Activated CD4-positive, alpha-beta T cell treated with anti-CD3 and anti-CD28 coated beads for 48 hours (primary cell): ENCODE measurements at regions not wholly inside any gene's neighbourhood (a gene's known extent, or its start where the extent isn't known, plus 50 kb on each side); places are given as distances from the start of the nearest gene placed in this dataset.
"Not testable (repeated sequence)": the region's sequence is repeated elsewhere in the genome, so short reads cannot be mapped to it uniquely, and the experiment has no call there.

Experiments used
- DNase-seq: peaks from one replicate; pipeline ENCODE4 v3.0.0-alpha.2; 2020

DNA sequence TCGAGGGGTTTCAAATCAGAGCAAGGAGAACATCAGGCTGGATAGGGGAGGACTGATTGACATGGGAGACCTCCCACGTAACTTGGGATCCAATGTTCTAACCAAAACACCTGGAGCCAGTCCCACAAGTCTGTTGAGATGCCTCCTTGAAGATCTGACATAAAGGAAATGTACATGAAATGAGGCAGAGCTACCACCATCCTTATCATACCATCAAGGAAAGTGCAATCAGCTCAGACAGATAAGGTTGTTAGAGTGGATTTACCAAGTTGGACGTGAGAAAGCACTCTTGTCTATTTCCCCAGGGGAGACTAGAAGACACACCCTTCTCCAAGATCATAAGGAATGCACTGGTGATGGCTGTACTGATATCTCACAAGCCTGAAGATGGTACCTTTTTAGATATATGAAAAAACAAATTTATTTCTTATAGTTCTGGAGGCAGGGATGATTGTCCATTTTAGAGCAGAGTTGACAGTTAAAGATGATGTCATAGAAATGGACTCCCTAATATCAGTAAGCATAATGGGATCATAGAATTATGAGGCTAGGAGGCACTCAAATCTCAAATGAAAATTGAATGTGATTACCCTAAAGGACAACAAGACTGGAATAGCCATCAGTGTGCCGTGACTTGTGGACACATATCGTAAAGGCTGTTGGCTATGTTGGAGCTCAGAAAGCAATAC is 129.1 kb upstream of the RAB4A start:
- DNase-seq = no peak

DNA sequence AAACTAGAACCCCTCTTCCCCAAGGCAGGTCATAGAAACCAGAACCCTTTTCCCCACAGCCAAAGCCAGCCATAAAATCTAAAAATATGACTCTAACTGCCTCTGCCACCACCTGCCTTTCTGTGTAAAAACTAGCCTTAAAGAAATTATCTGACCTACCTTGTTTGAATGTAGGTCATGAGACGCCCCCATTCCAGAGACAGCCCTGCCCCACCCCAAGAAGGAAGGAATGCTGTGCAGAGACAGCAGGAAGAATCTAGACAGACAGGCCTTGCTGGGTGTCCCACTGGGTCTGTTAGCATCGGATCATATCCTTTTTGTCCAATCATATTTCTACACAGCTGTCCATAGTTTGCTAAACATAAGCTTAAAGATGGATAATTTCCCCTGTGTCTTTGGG is 128.4 kb upstream of the RAB4A start:
- DNase-seq = no peak

DNA sequence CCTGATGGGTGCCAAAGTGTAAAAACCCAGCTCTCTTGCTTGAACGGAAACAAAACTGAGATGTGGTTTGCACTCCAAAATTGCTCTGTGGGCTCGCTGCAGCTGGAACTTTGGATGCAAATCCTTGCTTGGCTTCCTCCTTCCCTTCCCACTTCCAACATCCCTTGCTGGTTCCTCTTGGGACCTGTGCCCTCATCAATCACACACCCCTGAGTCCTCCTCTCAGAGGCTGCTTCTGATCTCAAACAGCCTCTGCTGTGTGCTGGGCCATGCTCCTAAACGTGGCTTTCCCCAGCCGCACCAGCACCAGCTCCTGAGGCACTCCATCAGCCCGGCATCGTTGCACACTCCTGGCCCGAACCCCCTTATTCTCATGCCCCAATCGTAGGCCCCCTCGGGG is 124.3 kb upstream of the RAB4A start:
- DNase-seq = no peak

DNA sequence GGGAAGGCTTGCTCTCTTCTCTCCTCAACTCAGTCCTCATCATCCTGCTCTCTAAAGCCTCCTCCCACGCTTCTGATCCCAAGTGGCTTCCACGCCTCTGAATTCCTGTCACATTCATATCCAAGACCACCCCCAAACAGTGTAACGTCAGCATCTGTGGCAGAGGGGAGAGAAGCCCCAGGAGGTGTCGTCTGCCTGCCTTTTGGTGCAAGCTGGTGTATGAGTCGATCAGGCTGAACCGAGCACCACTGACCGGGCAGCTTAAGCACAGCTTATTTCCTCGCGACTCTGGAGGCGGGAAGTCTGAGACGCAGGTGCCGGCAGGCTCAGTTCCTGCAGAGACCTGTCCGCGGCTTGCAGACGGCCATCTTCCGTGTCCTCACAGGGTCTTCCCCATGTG is 123.8 kb upstream of the RAB4A start:
- no peak for DNase-seq

DNA sequence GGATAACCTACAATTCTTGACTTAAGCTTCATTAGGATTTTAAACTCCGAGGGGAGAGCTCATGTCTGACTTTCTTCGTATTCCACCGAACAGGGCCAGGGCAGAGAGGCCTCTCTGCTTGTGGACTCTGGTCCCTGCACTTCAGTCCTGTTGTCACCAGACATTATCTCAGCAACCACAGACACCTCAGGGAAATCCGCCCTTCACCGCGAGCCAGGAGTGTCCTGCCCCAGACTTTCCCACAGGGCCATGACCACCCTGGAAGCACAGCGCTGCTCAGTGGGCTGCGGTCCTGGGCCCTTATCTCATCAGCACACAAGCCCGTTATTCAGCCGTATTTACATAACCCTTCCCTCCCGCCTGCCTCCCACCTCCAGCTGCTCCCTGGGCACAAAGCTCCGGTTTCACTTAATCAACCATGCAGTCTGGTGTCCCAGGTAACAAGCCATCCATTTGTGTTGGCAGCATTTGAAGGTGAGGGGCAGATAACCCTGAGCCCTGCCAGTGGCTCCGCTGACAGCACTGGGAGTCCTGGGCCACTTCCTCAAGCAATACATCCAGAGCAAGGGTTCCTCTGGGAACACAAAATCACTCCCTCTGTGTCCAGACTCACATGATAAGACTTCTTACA is 122.8 kb upstream of the RAB4A start:
- DNase-seq = no peak

DNA sequence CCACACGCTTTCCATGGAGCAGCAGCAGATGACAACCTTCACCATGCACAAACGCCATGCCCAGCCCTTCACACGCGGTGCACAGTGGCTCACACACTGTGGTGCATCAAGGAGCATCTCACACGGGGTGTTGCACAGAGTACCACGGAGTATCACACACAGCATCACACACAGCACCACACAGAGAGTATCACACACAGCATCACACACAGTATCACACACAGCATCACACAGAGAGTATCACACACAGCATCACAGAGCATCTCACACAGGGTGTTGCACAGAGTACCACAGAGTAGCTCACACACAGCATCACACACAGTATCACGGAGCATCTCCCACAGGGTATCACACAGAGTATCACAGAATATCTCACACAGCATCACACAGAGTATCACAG is 122.2 kb upstream of the RAB4A start:
- DNase-seq = no peak

DNA sequence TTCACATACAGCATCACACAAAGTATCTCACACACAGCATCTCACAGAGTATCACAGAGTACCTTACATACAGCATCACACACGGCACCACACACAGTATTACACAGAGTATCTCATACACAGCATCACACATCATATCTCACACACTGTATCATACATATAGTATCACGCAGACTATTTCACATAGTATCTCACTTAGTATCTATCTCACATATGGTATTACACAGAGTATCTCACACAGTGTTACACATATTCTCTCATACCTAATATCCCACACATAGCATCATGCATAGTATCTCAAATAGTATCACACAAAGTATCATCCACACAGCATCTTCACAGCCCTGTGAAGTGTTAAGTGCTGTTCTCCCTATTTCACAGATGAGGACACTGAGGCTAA is 121.5 kb upstream of the RAB4A start:
- no peak for DNase-seq

DNA sequence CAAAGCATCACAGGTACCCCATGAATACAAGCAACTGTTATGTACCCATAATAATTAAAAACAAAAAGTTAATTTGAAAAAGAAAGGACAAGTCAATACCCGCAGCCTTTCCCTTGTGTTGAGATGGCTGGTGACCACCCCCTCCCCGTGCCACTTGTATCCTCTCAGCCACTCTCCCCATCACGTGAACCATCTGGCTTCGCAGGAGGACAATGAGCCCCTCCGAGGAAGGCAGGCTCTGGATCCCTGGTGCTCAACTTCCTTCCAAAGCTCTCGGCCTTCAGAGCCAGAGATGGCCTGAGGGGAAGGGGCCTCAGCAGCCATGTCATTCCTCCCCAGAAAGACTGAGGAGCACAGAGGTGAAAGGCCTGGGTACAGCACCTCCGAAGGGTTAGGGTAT is 120.4 kb upstream of the RAB4A start:
- DNase-seq = no peak

DNA sequence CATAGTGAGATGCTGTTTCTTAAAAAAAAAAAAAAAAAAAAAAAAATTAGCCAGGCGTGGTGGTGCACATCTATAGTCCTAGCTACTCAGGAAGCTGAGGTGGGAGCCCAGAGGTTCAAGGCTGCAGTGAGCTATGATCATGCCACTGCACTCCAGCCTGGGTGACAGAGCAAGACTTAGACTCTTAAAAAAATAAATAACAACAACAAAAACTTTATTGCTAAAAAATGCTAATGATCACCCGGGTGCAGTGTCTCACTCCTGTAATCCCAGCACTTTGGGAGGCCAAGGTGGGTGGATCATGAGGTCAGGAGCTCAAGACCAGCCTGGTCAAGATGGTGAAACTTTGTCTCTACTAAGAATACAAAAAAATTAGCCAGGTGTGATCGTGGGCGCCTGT is 119.5 kb upstream of the RAB4A start:
- DNase-seq = not testable (repeated sequence)

DNA sequence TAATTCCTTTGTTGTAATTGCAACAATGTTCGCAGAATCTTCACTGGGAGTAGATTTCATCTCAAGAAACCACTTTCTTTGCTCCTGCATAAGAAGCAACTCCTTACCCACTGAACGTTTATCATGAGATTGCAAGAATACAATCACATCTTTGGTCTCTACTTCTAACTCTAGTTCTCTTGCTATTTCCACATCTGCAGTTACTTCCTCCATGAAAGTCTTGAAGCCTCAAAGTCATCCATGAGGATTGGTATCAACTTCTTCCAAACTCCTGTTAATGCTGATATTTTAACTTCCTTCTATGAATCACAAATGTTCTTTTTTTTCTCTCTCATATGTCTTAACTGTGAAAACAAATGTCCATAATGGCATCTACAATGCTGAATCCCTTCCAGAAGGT is 118.6 kb upstream of the RAB4A start:
- DNase-seq = no peak

DNA sequence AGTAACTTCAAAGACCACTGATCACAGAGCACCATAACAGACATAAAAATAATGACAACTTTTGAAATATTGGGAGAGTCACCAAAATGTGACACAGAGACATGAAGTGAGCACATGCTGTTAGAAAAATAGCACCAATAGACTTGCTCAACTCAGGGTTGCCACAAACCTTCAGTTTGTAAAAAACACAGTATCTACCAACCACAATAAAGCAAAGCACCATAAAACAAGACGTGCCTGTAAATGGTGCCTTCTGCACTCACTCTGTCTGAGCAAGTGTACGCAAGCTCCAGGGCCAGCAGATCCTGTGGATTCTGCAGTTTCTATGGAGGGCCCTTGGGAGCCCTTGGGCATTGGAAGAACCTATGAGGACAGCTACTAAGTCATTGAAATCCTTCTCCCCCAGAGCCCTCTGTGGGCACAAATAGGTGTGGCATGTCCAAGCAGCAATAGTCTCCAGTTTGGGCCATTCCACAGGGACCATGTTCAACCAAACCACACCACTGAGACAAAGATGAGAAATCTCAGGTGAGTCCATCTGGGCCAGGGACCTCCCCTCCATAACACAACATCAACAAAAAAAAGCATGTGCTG is 116.9 kb upstream of the RAB4A start:
- DNase-seq = no peak

DNA sequence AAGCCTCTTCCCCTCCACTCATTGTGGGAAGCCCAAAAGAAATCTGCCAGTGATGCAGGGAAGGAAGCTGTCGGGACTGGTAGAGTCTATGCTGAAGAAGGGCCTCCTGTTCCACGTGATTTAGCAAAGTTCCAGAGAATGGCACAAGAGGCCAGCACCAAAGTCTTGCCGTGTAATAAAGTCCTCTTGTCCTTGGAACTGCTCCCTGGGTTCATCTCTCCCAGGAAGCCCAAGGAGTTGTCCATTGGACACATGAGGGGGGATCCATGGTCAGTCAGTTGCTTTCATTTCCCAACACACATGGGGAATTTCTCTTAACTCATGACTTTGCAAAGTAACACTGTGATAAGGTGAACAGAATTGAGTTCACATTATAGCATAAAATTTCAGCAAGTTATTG is 116.1 kb upstream of the RAB4A start:
- no peak for DNase-seq

DNA sequence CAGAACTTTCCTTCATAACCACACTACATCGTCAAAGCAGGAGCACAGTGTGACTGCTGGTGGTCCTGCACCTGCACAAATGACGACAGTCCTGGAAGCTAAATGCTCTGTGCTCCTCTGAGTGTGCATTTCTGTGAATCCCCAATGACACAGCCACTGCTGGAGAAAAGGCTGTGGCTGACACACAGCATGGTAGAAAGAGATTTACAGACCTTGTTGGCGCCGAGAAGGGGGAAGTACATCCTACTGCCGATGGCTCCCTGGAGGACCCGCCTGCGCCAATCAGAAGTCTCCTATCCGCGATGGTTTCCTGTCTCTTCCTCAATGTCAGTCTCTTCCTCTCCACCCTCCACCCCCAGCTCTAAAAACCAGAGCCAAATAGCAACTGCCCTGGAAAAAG is 115.4 kb upstream of the RAB4A start:
- DNase-seq = peak; percentile 34

DNA sequence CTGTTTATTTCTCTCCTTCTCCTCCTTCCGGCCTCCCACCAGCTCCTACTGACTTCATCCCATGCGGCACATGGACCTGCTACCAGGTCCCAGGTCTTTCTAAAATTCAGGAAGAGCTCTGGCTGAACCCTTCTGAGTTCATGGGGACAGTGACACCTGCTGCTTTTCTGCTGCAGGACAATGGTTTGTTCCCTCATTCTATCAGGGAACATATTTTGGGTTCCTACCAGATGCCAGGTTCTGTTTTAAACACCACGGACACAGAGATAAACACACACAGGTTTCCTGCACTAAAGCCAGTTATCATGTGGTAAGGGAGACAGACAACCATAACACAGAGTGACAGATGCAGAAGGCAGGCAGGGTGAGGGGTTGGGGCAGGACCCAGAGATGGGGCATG is 114.0 kb upstream of the RAB4A start:
- DNase-seq = no peak

DNA sequence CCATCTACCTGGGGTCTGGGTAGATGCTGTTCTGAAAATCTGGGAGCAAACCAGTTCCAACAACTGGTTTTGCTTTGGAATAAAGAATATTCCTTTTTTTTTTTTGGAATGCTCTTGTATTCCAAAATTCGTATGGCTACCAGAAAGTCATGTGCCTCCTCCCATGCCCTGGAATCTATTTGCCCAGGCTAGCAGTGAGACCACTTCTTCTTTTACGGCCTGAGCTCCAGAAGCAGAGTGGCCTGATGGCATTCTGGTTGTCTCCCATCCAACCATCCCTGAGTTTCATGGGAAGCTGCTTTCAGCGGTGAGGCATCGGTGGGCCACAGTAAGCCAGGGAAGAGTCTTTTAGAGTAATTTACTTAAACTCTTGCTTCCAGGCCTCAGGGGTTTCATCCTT is 113.4 kb upstream of the RAB4A start:
- no peak for DNase-seq

DNA sequence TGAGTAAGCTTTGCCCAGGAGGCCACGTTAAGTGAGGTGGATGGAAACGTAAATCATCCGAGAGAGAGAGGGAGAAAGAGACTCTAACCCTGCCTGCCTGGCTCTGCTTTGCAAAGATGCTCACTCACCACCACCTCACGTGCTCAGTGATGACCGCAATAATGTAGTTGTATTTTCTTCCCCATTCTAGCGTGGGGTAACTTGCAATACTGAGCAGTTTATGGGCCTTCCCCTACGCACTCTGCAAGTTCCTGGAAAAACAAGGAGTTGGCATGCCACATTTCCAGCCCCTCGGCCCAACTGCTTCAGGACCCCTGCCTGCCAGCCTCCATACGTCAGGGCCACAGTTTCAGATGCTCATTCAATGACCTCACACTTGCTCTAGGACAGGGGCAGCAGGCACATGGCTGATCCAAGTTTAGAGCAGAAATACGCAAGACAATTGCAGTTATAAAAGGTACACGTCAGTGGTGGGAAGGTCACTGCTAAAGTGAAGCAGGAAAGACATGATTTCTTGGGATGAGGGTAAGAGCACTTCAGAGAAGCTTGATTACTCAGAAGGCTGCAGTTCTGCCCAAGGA is 112.5 kb upstream of the RAB4A start:
- DNase-seq = no peak

DNA sequence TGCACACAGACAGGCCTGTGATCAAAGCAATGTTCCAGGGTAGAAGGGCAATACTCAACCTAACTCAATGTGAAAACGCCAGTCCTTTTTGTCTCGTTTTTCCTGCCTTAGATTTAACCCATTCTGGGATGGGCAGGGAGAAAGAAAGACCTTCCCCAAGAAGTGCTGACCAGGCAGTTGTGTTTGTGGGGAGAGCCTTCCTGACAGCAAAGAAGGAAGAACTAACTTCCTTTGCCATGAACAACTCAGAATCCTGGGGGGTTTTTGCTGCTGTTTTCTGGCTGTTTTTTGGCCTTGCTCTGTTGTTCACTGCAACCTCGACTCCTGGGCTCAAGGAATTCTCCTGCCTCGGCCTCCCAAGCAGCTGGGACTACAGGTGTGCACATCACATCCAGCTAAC is 112.0 kb upstream of the RAB4A start:
- no peak for DNase-seq

DNA sequence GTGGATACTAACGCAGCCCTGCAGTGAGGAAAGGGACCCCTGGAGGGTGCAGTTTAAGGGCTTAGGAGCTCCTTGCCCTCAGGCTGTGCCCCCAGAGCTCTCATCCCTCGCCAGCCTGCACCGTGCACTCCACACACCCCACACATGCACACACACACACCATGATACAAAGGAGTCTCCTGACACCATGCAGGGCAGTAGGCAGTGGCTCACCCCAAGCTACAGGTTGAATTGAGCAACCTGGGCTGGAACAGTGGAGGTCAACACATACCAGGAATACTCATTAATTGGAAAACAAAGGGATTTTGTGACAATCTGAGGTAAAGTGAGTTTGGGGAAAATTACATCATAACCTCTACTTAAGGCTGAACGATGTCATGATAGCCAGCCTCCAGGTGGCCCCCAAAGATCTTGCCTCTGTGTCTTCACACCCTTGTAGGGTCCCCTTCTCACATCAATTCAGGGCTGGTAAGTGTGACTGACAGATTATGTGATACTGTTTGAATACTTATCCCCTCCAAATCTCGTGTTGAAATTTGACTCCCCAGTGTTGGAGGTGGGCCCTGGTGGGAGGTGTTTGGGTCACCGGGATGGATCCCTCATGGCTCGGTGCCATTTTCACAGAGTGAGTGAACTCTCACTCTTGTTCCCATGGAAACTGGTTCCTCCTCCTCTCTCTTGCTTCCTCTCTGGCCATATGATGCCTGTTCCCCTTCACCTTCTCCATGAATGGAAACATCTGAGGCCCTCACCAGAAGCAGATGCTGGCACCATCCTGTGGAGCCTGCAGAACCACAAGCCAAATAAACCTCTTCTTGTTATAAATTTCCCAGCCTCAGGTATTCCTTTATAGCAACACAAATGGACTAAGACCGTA is 111.0 kb upstream of the RAB4A start:
- DNase-seq = no peak

DNA sequence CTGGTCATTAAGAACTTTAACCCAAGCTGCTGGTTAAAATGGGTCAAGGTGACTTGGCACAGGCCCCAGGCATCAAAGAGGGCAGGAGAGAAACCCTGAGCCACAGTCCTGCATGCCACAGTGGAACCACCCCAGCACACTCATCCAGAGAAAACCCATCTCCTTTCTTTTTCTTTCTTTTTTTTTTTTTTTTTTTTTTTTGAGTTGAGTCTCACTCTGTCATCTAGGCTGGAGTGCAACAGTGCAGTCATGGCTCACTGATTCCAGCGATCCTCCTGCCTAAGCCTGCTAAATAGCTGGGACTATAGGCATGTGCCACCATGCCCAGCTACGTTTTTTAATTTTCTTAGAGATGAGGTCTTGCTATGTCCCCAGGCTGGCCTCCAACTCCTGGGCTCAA is 109.2 kb upstream of the RAB4A start:
- no peak for DNase-seq

DNA sequence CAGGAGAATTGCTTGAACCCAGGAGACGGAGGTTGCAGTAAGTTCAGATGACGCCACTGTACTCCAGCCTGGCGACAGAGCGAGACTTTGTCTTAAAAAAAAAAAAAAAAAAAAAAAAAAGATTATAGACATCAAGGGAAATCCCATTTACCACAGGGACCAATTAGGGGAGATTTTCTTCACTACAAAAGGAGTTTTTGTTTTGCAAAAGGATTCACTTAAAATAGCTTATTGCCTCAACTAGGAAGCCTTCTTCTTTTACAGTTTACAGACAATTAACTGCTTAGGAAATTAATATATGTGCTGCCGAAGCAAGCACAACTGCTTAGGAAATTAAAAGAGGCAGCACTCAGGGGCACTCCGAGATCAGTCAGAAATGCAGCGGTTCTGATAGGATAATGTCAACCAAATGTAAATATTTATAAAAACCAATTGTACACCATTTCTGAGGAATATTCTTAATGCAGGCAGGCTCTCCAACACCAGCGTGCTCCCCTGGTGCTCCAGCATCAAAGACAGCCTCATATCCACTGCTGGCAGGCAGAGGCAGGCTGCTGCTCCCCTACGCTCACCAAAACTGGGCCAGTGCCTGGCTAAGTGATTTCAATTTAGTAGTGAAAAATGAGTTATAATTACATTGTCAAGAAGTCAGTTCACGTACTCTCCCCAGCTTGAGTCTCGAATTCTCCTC is 107.9 kb upstream of the RAB4A start:
- DNase-seq = no peak

DNA sequence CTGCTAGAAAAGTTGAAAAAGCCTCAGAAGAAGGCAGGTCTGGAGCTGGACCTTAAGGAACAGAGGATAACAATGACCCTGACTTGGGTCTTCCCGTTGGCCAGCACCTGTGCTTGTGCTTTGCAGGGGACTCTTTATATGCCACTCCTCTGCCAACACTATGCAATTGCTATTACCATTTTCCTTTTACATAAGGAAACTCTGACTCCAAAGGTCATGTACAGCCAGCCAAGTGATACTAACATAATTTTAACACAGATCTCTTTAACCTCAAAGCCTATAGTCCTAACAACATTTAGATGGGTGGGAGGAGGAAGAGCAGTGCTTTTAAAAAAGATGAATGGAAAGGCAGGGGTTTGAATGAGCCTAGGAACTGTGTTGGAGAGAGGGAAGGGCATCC is 106.6 kb upstream of the RAB4A start:
- DNase-seq = no peak

DNA sequence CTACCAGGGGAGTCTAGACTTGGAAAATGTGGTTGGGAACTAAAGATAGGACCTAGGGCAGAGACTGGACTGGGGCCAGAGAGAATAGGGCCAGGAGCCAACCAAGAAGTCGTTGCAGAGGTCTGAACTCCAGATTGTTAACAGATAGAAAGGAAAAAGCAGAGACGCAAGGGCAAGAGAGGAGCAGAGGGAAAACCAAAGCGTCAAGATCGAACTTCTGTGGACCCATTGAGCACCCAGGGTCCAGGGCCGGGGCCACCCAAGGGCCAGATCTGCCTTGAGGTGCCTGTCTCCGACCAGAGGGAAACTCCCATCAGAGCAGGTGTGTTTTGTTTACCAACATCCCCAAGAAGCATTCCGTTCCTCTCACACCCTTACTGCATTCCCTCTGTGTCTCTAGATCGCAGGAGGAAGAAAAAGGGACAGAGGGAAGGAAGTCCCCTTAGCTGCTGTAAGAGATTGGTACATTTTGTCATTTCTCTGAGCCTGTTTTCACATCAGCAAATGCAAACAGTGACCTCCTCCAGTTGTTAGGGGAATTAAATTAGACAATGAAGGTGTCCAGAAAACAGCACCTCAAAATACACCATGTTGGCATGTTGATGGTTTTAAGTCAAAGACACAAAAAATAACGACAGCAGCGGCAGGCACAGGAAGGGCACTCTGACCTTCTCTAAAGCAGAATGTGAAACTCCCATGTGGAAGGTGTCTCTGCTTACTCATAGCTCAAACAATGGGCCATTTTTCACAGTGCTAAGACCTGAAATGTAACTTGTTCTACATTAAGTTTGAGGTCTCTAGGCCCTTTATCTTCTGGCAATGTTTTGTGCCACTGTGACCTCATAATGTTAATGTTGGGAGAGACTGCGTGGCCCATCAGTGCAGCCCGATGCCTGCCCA is 105.8 kb upstream of the RAB4A start:
- peak; percentile 27 for DNase-seq
